ENCODE measurements at regions not wholly inside any gene's neighbourhood (a gene's known extent, or its start where the extent isn't known, plus 50 kb on each side); places are given as distances from the start of the nearest gene placed in this dataset.

GRCh38 chr2:114056294-114057143, 166.6 kb downstream of the ACTR3 start:
- TF ChIP-seq CTCF (conservative IDR thresholded peaks at IDR 0.05; ENCODE audit: low read length): no peak
- TF ChIP-seq EZH2phosphoT487 (IDR thresholded peaks at IDR 0.05; ENCODE audit: borderline replicate concordance, low read depth, low read length): no peak

Data from OCI-LY7 (cell line).